CD4-positive, alpha-beta T cell (primary cell): ENCODE measurements at regions not wholly inside any gene's neighbourhood (a gene's known extent, or its start where the extent isn't known, plus 50 kb on each side); places are given as distances from the start of the nearest gene placed in this dataset.
"Not testable (repeated sequence)": the region's sequence is repeated elsewhere in the genome, so short reads cannot be mapped to it uniquely, and the experiment has no call there.

Source experiments
- ATAC-seq: fragments of 200-7000 bp; cut with Tn5 transposase; one replicate; pipeline ENCODE4 v1.10.0; 2022; ENCODE audit warnings: mild to moderate bottlenecking; ENCODE audit not compliant: poor library complexity
- CTCF ChIA-PET: fragments of 350-600 bp; sonication (Branson Sonifier 250); formaldehyde crosslinking; loops from one replicate; lab custom pipeline; 2021; ENCODE audit warnings: antibody characterized with exemption, inconsistent platforms; lab: Charles Lee
- POLR2A ChIA-PET: fragments of 350-600 bp; sonication (Branson Sonifier 250); formaldehyde crosslinking; loops from one replicate; lab custom pipeline; 2021; ENCODE audit warnings: antibody characterized with exemption, inconsistent platforms; lab: Charles Lee
- DNase-seq, 14 experiments: peaks; one replicate each; pipeline ENCODE4 v3.0.0-alpha.2; 2013 to 2020; ENCODE audit warnings: mixed read lengths in 2 of 14
- H3K27ac ChIP-seq, 2 donors: one replicate each; pipeline versions ENCODE4 v1.5.1 to v1.7.0; 2013; ENCODE audit warnings: low read length in 2 of 2, low read depth in 1 of 2, mild to moderate bottlenecking in 1 of 2
- H3K27me3 ChIP-seq, 2 experiments: 1 replicate in 1 of 2; 2 replicates in 1 of 2; pipeline versions ENCODE4 v1.6.1 to v1.7.0; 2013; ENCODE audit warnings: low read length in 2 of 2, control low read depth in 1 of 2, mild to moderate bottlenecking in 1 of 2, moderate library complexity in 1 of 2; ENCODE audit not compliant: insufficient read depth in 2 of 2, control insufficient read depth in 1 of 2
- H3K36me3 ChIP-seq: one replicate; pipeline ENCODE4 v1.6.1; 2013; ENCODE audit warnings: low read length, control low read depth; ENCODE audit not compliant: insufficient read depth
- H3K4me1 ChIP-seq: one replicate; pipeline ENCODE4 v1.6.1; 2013; ENCODE audit warnings: low read length, control low read depth; ENCODE audit not compliant: insufficient read depth
- H3K4me3 ChIP-seq: one replicate; pipeline ENCODE4 v1.5.1; 2013; ENCODE audit warnings: mild to moderate bottlenecking, low read length, moderate library complexity
- H3K9me3 ChIP-seq, 2 experiments: 1 replicate in 1 of 2; 2 replicates in 1 of 2; pipeline versions ENCODE4 v1.6.1 to v1.7.0; 2013; ENCODE audit warnings: low read length in 2 of 2, mild to moderate bottlenecking in 2 of 2, control low read depth in 1 of 2, moderate library complexity in 1 of 2; ENCODE audit not compliant: control insufficient read depth in 1 of 2, insufficient read depth in 1 of 2
- H3K27ac Mint-ChIP-seq: one replicate; pipeline ENCODE4 v1.8.0; 2020; ENCODE audit warnings: mixed read lengths
- H3K27me3 Mint-ChIP-seq: one replicate; pipeline ENCODE4 v1.8.0; 2021; ENCODE audit warnings: mixed read lengths
- H3K36me3 Mint-ChIP-seq: one replicate; pipeline ENCODE4 v1.8.0; 2021; ENCODE audit warnings: low read depth, mixed read lengths
- H3K4me1 Mint-ChIP-seq: one replicate; pipeline ENCODE4 v1.8.0; 2021; ENCODE audit warnings: low read depth, mixed read lengths
- H3K4me3 Mint-ChIP-seq: one replicate; pipeline ENCODE4 v1.8.0; 2020; ENCODE audit warnings: mild to moderate bottlenecking, mixed read lengths
- H3K9me3 Mint-ChIP-seq: one replicate; pipeline ENCODE4 v1.8.0; 2020; ENCODE audit warnings: mixed read lengths
- CTCF ChIP-seq: fragments of 200-600 bp; IDR thresholded peaks from one replicate; pipeline ENCODE4 v1.8.0; 2022; ENCODE audit warnings: antibody characterized with exemption, mild to moderate bottlenecking
- intact Hi-C, 2 experiments: fragments of 100-400 bp; cut with DNase I in 1 of 2; cut with micrococcal nuclease in 1 of 2; formaldehyde crosslinking; loops; one replicate each; pipeline versions ENCODE4 v1.15.1 to v1.9.0; 2023 to 2025; cut with DNase I, micrococcal nuclease

- H3K27me3 Mint-ChIP-seq: no peaks in the 10 kb centered on the region
- H3K4me3 Mint-ChIP-seq: no peak overlapping the region
- H3K36me3 ChIP-seq: no peaks in the 10 kb centered on the region
- peaks cover 10 to 15% of the 10 kb centered on the region in 2 experiments for H3K9me3 ChIP-seq
- intact Hi-C loops: no loop called here
- H3K9me3 Mint-ChIP-seq: peaks cover 5% of the 10 kb centered on the region
- DNase-seq (no peak), ATAC-seq (no peak)
- H3K4me3 ChIP-seq: no peak overlapping the region
- H3K4me1 ChIP-seq: no peaks in the 10 kb centered on the region
- no peak for TF ChIP-seq CTCF
- H3K36me3 Mint-ChIP-seq: no peaks in the 10 kb centered on the region
- no peak overlapping the region for H3K27ac ChIP-seq
- CTCF ChIA-PET: no interaction called here
- POLR2A ChIA-PET: no interaction called here
- no peak overlapping the region for H3K27ac Mint-ChIP-seq
- no peaks in the 10 kb centered on the region for H3K4me1 Mint-ChIP-seq
- no peaks in the 10 kb centered on the region for H3K27me3 ChIP-seq
Measured at GRCh38 chr2:175792199-175792598, 209.9 kb downstream of the LNPK start.

GRCh38 chr2:175786471-175787124, 215.5 kb downstream of the LNPK start:
- H3K36me3 ChIP-seq: no peaks in the 10 kb centered on the region
- no peak overlapping the region for H3K4me3 ChIP-seq
- Mint-ChIP-seq H3K27ac (no peak overlapping the region), H3K4me1 (no peaks in the 10 kb centered on the region), H3K36me3 (no peaks in the 10 kb centered on the region), H3K27me3 (peaks cover 8% of the 10 kb centered on the region), H3K9me3 (no peaks in the 10 kb centered on the region), H3K4me3 (no peak overlapping the region)
- H3K4me1 ChIP-seq: no peaks in the 10 kb centered on the region
- TF ChIP-seq CTCF: no peak
- ChIA-PET POLR2A (no interaction called here), CTCF (no interaction called here)
- no peaks in the 10 kb centered on the region for H3K27me3 ChIP-seq
- H3K9me3 ChIP-seq: no peaks in the 10 kb centered on the region
- no peak for DNase-seq
- intact Hi-C loops: no loop called here
- ATAC-seq: no peak
- no peak overlapping the region for H3K27ac ChIP-seq

GRCh38 chr2:175777337-175777736, 224.7 kb downstream of the LNPK start:
- H3K4me3 Mint-ChIP-seq, ATAC-seq, H3K9me3 Mint-ChIP-seq, H3K27ac Mint-ChIP-seq, DNase-seq, POLR2A ChIA-PET, intact Hi-C loops, H3K9me3 ChIP-seq, H3K4me1 ChIP-seq, H3K4me1 Mint-ChIP-seq, H3K27me3 ChIP-seq, H3K27ac ChIP-seq, H3K4me3 ChIP-seq, H3K36me3 Mint-ChIP-seq, H3K27me3 Mint-ChIP-seq, CTCF ChIA-PET, H3K36me3 ChIP-seq: not testable (repeated sequence)

- H3K27ac Mint-ChIP-seq: no peak overlapping the region
- POLR2A ChIA-PET: no interaction called here
- no peaks in the 10 kb centered on the region for H3K9me3 ChIP-seq
- H3K4me3 ChIP-seq: no peak overlapping the region
- H3K27me3 Mint-ChIP-seq: peaks cover 5% of the 10 kb centered on the region
- no peak for TF ChIP-seq CTCF
- DNase-seq (no peak), ATAC-seq (no peak)
- no peaks in the 10 kb centered on the region for H3K36me3 ChIP-seq
- peaks cover 0 to 2% of the 10 kb centered on the region in 2 experiments for H3K27me3 ChIP-seq
- CTCF ChIA-PET: no interaction called here
- H3K36me3 Mint-ChIP-seq: no peaks in the 10 kb centered on the region
- H3K4me3 Mint-ChIP-seq: no peak overlapping the region
- no peak overlapping the region for H3K27ac ChIP-seq
- no peaks in the 10 kb centered on the region for H3K4me1 ChIP-seq
- intact Hi-C loops: no loop called here
- H3K4me1 Mint-ChIP-seq: no peaks in the 10 kb centered on the region
- peaks cover 5% of the 10 kb centered on the region for H3K9me3 Mint-ChIP-seq
Measured at GRCh38 chr2:175769200-175769599, 232.9 kb downstream of the LNPK start.
